HL-60/S4 treated with retinoic acid at 250 ng/mL for 4 days and 3 days (cell line): ENCODE measurements at regions not wholly inside any gene's neighbourhood (a gene's known extent, or its start where the extent isn't known, plus 50 kb on each side); places are given as distances from the start of the nearest gene placed in this dataset.

Source experiments
- in situ Hi-C: fragments of 300-500 bp; cut with MboI; formaldehyde crosslinking; loops from 2 replicates; pipeline ENCODE4 v1.7.0; 2022; ENCODE audit warnings: low sequenced_read_pairs

DNA sequence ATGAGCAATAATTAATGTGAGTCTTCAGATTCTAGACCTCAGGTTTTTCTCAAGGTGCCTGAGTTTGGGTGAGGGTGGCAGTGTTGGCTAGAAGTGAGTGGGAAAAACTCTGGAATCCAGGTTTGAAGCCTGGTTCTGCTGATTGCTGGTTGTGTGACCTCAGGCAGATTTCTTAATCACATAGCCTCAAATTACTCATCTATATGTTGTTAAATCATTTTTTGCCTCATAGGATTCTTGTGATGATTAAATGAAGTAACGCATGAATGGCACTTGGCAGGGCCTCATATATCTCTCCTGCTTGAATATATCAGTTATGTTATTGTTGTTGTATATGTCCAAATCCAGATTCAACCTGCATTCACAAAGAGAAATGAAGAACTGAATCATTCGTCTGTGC lies 60.5 kb downstream of the NR2F2 start:
- in situ Hi-C loops, result loop anchor here (25.0 kb wide), 1 partner anchor 104 kb away; no protein-coding TSS in a partner anchor

DNA sequence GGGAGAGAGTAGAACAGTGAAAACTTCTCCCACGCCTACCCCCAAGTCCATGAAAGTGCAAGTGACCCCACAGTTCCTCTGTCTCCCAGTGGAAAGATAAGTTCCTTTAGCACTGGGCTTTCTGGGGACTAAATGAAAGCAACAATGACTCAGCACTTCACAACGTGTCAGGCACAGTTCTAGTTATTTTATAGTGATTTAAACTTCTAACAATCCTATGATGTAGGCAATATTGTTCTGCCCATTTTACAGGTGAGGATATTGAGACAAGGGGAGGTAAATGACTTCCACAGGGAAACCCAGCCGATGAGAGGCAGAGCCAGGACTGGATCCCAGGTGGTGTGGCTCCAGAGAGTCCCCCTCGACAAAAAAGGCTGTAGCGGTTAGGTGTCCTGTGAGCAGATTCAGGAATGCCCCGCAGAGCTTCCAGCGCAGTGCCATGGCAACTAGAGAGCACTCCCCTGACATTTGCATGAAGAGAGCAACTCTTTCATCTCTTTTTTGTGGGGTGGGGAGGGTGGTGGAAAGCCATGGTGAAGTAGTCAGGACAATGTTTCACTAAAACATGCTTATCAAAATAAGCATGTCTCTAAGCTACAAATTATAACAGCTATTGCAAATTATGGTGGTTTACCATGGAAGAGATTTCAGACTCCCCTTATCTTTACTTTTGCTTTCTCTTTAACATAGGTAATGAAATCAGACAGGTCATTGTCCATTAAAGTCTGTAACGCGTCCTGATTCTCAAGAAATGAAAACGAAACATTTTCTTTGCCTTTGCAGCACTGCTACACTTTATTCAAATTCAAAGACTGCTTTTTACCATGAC lies 62.1 kb downstream of the NR2F2 start:
- in situ Hi-C loops, result loop anchor here (25.0 kb wide), 1 partner anchor 105 kb away; no protein-coding TSS in a partner anchor

DNA sequence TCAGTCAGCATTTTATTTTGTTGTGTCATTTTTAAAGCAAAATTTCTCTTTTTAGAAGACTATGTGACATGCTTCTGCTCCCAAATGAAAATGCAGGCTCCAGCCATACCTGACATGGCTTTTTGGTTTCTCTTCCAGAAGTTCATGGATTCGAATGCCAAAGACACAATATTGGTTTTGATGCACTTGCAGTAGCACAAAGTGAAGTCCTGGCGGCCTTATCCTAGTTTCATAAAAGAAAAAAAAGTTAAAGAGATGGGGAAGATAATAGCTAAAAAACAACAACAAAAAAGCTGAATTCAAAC lies 62.7 kb downstream of the NR2F2 start:
- in situ Hi-C loops, result loop anchor here (25.0 kb wide), 1 partner anchor 106 kb away; no protein-coding TSS in a partner anchor

DNA sequence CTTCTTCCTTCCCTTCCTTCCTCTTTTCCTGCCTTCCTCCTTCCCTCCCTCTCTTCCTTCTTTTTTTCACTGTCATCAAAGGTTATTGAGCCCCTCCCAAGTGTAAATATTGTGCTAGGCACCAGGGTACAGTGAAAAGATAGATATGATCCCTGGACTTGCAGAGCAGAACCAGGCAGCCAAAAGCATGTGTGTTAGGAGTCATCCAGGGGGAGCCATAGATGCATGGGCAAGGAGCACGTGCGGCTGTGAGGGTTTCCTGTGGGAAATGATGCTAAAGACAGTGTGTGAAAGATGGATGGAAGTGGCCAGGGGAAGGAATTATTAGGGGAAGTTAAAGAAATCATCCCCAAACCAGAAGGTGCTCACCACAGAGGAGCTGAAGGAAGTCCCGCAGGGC lies 65.2 kb downstream of the NR2F2 start:
- in situ Hi-C loops, result loop anchor here (25.0 kb wide), 1 partner anchor 108 kb away; no protein-coding TSS in a partner anchor

DNA sequence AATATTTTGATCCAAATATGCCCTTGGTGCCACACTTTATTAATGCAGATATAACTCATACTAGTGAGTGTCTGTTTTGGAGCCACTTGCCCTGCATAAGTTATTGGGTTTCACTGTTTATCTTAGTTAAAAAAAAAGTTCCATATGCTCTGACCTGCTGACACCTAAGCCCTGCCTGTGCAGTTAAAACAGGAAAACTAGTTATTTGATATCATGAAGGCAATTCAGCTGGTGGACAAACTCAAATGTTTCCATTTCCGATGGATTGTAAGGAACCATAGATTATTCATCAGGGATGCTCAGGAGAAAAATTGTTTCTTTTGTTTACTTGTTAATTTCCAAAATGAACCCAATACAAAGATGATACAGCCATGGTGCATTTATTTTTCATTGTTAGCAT lies 68.3 kb downstream of the NR2F2 start:
- in situ Hi-C loops, result loop anchor here (25.0 kb wide), 1 partner anchor 111 kb away; no protein-coding TSS in a partner anchor

DNA sequence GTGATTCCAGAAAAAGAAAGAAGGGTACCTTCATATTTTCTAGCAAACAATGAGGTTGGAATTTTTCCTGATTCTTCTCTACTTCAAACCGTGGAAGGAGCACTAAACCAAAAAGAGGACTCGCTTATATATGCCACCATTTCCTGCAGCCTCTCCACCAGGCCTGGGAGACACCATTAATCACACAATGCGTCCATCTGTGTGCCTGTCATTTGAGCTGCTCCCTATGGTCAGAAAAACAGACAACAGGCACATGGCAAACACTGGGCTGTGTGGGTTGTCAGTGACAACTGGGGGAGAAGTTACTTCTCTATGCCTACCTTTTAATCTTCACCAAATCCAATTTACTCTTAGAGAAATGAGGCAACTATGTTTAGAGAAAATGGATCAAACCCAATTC lies 71.9 kb downstream of the NR2F2 start:
- in situ Hi-C loops, result no loop called here

DNA sequence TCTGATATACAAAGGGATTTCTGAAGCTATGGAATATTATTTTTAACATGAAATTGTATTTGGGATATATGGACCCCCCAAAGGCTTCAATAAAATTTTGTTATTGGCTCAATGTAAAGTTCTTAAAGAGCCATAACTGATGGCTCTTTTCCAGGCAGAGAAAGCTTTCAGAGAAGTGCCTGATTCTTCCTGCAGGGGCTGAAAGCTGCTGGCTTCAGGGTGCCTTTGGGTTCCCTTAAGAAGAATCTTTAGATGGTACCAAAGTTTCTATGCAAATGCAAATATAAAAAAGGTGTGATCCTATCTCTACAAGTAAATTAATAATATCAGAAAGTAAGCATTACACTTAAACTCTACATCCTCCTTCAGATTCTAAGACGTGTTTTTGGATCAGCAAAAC lies 72.6 kb downstream of the NR2F2 start:
- in situ Hi-C loops, result no loop called here

DNA sequence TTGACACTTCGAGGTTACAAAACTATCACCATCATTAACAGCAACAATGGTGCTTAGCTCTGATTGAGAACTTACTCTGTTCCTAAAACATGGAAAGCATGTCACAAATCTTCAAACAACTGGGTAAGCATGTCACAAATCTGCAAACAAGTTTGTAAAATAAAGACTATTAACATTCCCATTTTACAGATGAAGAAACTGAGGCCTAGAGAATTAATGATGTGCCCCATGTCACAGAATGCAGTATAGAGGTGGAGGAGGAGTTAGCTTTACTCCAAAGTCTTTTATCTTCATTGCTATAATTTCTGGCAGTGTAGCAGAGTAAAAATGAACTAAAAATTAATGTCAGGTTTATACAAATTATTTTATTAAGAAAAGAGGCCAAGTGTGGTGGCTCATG lies 73.4 kb downstream of the NR2F2 start:
- in situ Hi-C loops, result no loop called here

DNA sequence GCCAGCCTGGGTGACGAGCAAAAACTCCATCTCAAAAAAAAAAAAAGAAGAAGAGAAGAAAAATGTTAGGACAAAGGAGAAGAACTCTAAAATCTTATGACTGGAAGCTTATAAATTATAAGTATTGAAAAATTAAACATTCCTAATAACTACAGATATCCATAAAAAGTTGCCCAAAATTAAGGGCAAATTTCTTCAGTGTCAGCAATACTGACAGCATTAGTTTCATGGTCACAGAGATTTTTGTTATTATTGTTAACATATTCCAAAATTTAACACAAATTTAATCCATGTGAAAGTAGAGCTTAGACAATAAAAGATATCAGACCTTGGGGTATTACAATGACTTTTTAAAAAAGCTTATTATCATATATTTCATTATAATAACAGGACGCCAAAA lies 74.1 kb downstream of the NR2F2 start:
- in situ Hi-C loops, result no loop called here

DNA sequence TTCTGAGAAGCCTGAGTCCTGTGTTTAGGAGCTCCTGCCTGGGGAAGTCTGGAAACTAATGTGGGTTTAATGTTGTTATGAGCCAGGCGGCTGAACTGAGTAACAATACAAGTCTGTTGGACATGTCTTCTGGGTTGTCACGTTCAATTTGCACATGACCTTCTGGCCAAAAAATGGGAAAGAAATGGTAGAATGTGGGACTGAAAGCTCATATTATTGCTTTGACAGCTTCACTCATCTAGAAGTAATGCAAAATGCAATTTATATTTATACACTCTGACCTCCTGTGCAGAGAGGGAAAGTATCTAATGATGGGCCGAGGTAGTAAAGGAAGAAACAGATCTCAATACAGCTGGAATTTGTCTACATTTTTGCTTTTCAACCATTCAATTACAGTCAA lies 75.8 kb downstream of the NR2F2 start:
- in situ Hi-C loops, result no loop called here

DNA sequence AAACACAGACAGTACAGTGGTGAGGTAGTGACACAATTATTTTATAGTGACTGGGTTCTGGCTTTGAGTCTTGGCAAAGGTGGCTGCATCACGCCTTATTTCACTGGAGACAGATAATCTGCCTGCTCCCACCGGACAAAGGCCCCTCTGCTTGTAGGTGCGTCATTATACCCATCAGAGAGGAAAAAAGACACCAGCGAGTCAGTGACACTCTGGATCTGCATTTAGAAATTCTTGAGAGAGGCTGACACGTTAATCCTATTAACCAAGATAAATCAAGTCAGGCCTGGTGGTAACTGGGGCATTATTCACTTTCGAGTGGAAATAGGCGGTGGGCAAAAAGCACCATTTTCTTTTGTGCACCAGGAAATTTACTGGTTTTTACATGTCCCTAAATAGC lies 76.2 kb downstream of the NR2F2 start:
- in situ Hi-C loops, result no loop called here

DNA sequence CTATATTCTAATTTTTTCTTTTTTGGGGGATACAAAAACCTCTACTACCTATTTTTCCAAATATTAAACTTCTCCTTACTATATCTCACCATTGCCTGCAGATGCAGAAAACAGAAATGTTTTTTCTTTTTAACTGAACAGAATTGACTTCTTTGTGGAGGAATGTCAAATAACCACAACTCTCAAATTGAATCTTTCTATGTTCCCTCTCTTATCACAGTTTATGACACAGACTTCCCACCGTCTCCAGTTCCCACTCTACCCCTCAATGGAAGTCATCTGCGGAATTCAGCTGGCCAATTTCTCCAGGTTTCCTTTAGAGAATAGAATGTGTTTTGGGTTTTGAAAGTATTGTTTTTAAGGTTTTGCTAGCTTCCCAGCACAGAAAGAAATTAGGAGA lies 77.0 kb downstream of the NR2F2 start:
- in situ Hi-C loops, result no loop called here

DNA sequence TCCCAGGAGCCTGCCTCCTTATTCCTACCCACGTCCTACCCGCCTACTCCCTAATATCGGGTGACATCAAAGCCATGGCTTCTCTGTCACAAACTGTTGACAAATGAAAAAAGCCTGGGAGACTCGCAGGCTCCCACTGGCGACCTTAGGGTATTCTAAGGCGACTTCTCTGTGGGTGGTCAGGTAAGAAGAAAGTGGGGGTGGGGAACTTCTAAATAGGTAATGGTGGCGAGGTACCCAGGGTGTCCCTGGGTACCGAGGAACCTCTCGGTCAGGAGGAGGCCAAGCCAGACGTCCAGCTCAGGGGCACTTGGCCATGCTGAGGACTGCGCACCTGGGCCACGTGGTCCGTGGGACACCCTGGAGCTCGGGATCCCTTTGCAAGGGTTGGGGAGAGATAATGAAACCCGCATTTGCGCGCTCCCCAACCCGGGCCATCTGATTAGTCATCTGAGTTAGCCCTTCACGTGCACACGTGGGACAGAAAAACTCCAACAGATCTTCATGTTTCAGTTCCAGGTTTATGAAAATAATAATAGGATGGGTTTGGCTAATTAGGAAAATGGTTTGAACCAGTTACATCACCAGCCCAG lies 78.2 kb downstream of the NR2F2 start:
- in situ Hi-C loops, result no loop called here

DNA sequence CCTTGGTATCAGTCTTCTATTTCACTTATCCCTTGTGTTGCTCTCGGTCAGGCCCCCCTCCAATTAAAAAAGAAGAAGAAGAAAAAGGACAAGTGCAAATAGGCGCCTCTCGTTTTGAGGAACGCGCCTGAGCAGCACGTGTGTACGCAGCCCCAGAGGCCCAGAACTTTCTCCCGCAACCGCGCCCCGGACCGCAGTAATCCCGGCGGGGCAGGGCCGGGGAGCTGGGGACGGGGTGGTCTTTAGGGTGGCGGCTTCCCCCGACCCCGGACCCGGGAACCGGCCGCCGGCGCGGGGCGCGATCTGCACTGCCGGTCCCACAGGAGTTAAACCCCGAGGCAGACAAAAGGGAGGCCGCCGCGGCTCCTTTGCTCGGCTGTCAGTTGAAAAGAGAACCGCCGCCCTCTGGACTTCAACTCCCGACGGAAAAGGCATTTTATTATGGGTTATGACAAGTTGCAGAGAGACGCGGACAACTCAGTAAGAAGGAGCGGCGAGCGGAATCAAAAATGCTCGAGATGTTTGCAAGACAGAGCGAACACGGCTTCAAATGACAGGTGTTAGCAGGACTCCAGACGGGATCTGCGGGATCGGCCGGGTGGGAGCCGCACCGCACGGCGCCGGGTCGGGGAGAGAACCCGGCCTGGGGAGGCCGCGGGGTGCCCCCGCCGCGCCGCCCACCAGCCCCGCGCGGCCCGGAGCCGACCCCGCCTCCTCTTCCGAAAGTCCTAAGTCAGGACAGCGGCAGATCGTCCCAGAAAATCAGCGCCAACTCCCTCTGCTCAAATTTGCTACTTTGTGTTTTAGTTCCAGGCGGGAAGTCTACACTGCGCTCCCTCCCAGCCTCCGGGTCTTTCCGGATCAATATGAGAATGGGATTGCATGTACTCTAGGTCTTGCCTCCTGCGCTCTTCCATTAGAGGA lies 79.0 kb downstream of the NR2F2 start:
- in situ Hi-C loops, result no loop called here

DNA sequence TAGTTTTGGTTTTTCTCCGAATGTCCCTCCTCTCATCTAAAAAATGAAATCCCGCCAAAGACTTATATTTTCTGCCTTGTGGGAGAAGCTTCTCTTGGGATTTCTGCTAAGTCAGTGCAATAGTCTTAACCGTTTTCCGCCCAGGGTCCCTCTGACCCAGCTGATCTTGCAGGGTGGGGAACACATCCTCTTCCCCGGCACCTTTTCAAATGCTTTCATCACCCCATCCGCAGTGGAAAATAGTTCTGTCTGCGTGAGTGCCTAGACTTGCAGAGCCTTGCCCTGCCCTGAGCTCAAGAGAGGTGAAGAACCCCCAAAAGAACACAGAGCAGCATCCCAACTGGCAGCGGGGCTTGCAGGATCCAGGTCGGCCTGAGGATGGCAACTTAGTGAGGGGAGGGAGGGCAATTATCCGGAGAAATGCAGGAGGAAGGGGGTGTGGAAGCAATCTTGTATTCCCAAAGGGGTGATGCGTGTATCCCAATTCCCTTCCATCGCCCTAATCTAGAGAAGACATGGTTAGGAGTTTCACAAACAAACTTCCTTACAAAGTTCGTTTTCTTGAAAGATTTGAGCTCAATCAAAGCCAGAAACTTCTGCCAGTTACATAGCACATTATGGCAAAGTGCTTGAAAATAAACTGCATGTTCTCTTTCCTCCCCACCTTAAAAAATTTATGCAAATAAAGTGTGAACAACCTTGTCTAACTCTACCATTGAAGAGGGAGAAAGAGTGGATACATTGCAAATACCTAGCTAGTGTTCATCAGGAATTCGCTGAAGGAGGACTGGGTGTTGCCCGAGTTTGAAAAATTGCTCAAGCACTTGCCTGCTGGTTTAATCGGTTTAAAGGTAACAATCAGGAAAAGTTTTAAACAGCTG lies 79.9 kb downstream of the NR2F2 start:
- in situ Hi-C loops, result no loop called here

DNA sequence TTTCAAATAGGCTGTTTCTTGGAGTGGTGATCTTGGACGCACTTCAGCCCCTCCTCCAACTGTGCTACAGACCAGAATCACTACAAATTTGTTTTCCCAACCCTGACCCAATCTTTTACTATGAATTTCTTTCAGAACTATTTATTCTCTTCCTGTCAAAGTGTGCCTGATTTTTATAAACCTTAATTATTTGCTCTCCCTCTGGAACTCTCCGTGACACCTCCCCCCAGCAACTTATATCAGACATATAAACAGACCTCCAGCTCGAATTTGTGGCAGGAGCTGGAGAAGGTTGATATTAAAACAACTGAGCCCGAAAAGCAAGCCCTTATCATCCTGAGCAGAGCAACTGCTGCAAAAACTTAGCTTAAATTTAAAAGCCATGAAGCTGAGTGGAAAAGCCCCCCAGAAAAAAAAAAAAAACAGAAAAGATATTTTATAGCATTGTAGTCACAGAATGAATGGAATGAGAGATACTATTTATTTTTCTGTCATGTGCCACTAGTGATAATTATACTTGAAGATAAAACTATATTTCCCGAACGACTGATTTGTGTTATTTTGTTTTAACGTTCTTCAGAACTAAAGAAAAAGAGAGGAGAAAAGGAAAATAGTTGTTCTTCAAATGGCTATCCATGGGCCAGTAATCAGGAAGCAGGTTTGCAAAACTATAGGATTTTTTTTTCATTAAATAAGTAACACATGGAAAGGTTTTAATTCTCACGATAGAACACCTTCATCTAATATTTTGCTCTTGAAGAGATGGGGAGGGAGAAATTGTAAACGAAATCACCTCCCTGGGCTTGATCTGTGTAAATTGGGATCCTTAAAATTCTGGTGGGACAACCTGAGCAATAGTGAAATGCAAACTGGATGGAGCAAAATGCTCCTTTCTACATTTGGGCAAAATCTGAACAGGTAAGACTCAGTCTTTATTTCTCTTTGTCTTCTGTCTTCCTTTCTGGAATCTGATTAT lies 80.8 kb downstream of the NR2F2 start:
- in situ Hi-C loops, result no loop called here

DNA sequence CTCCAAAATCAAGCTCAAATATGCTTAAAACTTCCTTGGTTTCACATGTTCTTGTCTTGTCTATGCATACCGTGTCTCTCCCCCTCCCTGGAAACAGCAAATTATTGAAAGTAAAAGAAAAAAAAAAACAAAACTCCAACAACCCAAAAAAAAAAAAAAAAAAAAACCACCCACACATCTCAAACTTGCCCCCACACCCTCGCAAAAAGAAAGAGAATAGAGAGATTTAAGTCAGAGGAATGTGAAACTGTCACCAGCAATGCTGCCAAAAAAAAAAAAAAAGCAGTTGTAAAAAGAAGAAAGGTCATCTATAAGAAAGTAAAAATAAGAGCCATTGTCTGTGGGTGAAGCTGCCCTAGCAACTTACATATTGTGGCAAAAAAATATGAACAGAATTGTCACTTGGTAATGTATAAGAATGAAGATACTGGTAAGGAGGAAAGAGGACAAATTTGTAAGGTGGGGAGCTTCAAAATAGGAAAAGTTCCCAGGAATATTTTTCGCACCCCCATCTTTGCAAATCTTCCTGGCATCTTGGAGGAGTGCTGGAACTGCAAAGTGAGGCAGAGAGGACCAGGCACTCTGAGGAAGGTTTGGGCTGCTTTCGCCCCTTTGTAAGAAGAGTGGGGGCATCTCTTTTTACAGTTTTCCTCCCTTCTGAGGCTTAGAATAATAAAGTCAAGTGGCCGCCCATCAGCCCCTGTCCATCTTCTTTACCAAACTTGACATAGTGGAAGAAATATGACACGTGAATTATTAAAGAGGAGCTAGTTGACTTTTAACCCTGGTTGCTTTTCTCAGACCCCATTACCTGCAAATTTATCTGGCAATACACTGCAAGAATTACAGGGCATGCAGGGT lies 81.8 kb downstream of the NR2F2 start:
- in situ Hi-C loops, result no loop called here

DNA sequence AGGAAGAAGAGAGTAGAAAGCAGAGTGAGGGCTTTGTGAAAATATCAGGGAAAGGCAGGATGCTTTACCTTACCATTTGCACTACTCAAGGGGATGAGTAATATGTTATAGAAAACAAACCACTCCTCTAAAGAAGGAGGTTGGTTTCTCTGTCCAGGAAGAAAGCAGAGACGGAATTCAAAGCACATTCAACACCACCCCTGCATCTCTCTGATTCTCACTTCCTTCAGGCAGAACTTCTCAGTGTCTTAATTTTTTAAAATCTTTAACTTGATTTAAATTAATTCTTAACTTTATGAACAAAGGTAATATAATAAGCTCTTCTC lies 82.4 kb downstream of the NR2F2 start:
- in situ Hi-C loops, result no loop called here

DNA sequence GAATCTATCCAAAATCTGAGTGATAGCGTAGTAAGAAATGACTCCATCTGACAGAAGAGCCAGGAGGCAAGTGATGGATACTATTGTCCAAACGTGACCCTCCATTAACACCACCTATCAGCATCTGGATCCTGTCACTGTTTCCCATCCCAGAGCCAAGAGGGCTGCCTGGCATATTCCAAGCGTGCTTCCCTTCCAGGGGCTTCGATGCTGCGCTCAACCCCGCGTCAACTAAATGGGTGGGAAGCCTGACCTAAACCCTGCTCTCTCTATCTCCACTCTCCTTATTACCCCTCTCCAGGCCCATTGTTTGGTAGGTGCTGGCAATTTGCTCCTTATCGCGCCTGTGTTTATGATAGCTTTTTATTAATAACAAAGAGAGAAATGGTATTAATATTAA lies 83.2 kb downstream of the NR2F2 start:
- in situ Hi-C loops, result no loop called here
